NCI-H146 (cell line): ENCODE measurements at regions not wholly inside any gene's neighbourhood (a gene's known extent, or its start where the extent isn't known, plus 50 kb on each side); places are given as distances from the start of the nearest gene placed in this dataset.

Experiments
- DNase-seq: peaks from one replicate; lab custom pipeline; 2025; lab: John Stamatoyannopoulos, UW

DNA sequence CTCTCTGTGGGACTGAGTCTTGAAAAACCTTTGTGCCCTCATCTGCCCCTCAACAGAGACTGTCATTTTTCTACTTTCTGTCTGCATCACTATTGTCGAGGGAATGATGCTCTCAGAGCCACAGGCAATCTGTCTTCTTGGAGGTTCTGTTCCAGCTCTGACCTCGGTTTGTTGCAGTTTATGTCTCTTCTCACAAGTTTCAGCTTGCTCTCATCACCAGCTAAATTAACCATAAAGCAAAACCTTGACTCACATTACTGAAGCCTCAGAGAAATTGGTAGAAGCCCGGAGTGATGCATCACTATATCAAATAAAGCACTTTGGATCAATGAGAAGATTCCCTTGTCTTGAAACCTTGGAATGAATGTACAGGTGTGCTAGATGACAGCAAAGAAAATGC lies 60.6 kb upstream of the BLID start:
- DNase-seq = no peak

GRCh38 chr11:122175306-122175705 lies 59.3 kb upstream of the BLID start:
- DNase-seq = no peak

- no peak for DNase-seq
Observed at GRCh38 chr11:122173587-122173986, 57.6 kb upstream of the BLID start.

DNA sequence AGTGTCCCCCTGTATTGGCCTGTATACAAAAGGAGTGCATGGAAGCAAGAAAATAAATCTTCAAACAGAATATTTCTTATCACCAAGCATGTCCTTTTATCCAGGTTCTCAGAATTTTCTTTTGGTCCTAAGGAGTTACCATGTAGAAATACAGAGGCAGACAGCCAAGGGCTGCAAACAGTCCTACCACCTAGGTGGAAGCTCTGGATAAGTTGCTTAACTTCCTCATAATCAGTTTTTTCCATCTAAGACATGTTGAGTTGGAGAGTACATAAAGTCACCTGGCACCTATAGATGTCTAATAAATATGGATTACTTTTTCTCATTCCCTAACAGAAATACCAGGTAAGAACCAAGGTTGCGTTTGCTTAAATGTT lies 57.0 kb upstream of the BLID start:
- no peak for DNase-seq

- DNase-seq = no peak
Observed at GRCh38 chr11:122172352-122173073, 56.5 kb upstream of the BLID start.

DNA sequence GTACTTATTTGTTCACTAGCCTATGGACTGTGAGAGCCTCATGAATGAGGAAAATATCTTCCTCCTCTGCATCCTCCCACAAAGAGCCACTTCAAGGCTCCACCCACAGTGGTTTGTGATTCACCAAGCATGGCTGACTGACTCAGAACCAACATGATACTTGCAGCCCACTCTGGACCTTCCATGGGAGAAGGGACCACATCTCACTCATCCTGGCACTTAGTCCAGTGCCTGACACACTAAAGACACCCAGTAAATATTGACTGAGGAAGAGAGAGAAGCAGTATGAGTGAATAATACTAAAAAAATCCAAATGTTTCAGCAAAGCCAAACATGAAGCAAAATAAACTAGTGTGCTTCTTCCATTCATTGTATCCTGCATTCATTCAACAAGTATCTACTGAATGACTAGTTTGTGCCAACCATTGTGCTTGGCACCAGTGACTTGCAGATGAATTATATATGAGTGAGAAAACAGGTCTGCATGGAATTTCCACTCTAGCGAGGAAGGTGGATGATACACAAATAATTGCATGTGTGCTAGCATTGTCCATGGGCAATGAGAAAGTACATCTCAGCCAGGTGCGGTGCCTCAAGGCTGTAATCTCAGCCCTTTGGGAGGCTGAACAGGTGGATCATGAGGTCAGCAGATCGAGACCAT lies 54.9 kb upstream of the BLID start:
- DNase-seq = no peak

DNA sequence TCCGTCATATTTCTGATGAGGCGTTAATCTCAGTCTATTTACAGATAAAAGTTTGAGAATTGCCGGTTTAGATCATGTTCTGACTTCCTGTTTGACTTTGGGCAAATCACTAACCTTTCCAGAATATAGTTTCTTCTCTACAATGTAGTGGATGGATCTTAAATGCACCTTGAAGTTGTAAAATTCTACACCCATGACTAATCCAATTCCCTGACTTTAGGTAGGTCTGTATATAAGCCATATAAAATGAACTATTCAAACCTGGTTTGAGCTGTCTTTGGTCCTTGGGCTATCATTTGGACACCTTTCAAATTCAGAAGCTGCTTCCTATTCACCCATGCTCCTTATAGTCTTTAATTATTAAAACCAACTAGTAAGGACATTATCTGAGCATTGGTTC lies 52.2 kb upstream of the BLID start:
- DNase-seq = no peak

- DNase-seq = no peak
Observed at GRCh38 chr11:122167100-122167499, 51.1 kb upstream of the BLID start.

GRCh38 chr11:122165607-122166371 lies 49.8 kb upstream of the BLID start:
- no peak for DNase-seq
